ENCODE measurements at regions not wholly inside any gene's neighbourhood (a gene's known extent, or its start where the extent isn't known, plus 50 kb on each side); places are given as distances from the start of the nearest gene placed in this dataset.

DNA sequence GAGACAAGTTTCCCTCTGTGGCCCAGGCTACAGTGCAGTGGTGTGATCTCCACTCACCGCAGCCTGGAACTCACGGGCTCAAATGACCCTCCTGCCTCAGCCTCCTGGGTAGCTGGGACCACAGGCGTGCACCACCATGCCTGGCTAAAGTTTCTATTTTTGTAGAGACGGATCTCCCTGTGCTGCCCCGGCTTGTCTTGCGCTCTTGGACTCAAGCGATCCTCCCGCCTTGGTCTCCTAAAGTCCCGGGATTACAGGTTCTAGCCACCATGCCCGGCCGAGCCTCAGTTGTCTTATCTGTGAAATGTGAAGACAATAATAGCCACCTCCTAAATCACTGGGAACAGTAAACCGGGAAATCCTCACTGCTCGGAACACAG, 88.1 kb downstream of the FOXL3 start:
- TF ChIP-seq E4F1 (IDR thresholded peaks at IDR 0.05; ENCODE audit: borderline replicate concordance, partially characterized antibody) (no peak), CTCF (IDR thresholded peaks at IDR 0.05 in 2 of 3, conservative IDR thresholded peaks at IDR 0.05 in 1 of 3; ENCODE audit: control insufficient read depth in 2 of 3, extremely low read depth in 1 of 3, insufficient read depth in 1 of 3, low read depth in 3 of 3, low read length in 3 of 3) (no peak), CBX3 (IDR thresholded peaks at IDR 0.05; ENCODE audit: borderline replicate concordance, low read depth) (no peak), POLR2AphosphoS5 (IDR thresholded peaks at IDR 0.05; ENCODE audit: low read length) (no peak), EZH2 (IDR thresholded peaks at IDR 0.05; ENCODE audit: borderline replicate concordance, control insufficient read depth, low read depth, low read length) (no peak), SREBF2 (IDR thresholded peaks at IDR 0.05; ENCODE audit: low read length) (no peak)

Measured in GM12878 (cell line).